OCI-LY1 (cell line): ENCODE measurements at regions not wholly inside any gene's neighbourhood (a gene's known extent, or its start where the extent isn't known, plus 50 kb on each side); places are given as distances from the start of the nearest gene placed in this dataset.

Experiments
- H2AFZ ChIP-seq: fragments of 200-600 bp; sonication (generic), shearing (Covaris generic); 2 replicates; pipeline ENCODE4 v1.6.0; 2014; ENCODE audit warnings: antibody characterized with exemption, mild to moderate bottlenecking, low read length
- H3F3A ChIP-seq: fragments of 200-600 bp; sonication (generic), shearing (Covaris generic); 2 replicates; pipeline ENCODE4 v1.6.0; 2014; ENCODE audit warnings: mild to moderate bottlenecking, antibody characterized with exemption, low read length, moderate library complexity; ENCODE audit not compliant: insufficient read depth
- H3K27ac ChIP-seq: fragments of 200-600 bp; sonication (generic); 2 replicates; pipeline ENCODE4 v1.5.1; 2014; ENCODE audit warnings: low read length, mixed run types, mild to moderate bottlenecking, low read depth; ENCODE audit not compliant: poor library complexity, severe bottlenecking
- H3K27me3 ChIP-seq: fragments of 200-600 bp; sonication (generic); 2 replicates; pipeline ENCODE4 v1.6.0; 2014; ENCODE audit warnings: antibody characterized with exemption, mild to moderate bottlenecking, low read length, moderate library complexity; ENCODE audit not compliant: insufficient read depth
- H3K36me3 ChIP-seq: fragments of 200-600 bp; sonication (generic); 2 replicates; pipeline ENCODE4 v1.6.1; 2014; ENCODE audit warnings: mild to moderate bottlenecking, antibody characterized with exemption, low read length, moderate library complexity, mixed read lengths; ENCODE audit not compliant: insufficient read depth
- H3K4me1 ChIP-seq: fragments of 200-600 bp; sonication (generic); 2 replicates; pipeline ENCODE4 v1.5.1; 2014; ENCODE audit warnings: mild to moderate bottlenecking, low read length, moderate library complexity; ENCODE audit not compliant: insufficient read depth, severe bottlenecking
- H3K4me2 ChIP-seq: fragments of 200-600 bp; sonication (generic), shearing (Covaris generic); 2 replicates; pipeline ENCODE4 v1.6.1; 2014; ENCODE audit warnings: low read length
- H3K4me3 ChIP-seq: fragments of 200-600 bp; sonication (generic); 2 replicates; pipeline ENCODE4 v1.5.1; 2014; ENCODE audit warnings: low read length, low read depth, mild to moderate bottlenecking, mixed read lengths; ENCODE audit not compliant: poor library complexity, severe bottlenecking
- H3K79me2 ChIP-seq: fragments of 200-600 bp; shearing (Covaris generic); 2 replicates; pipeline ENCODE4 v1.6.1; 2016; ENCODE audit warnings: mixed run types, low read length, mixed read lengths; ENCODE audit not compliant: insufficient read depth
- H3K9ac ChIP-seq: fragments of 200-600 bp; sonication (generic), shearing (Covaris generic); 2 replicates; pipeline ENCODE4 v1.6.1; 2014; ENCODE audit warnings: mild to moderate bottlenecking, low read length, mixed read lengths
- H3K9me2 ChIP-seq: fragments of 200-600 bp; sonication (generic), shearing (Covaris generic); 2 replicates; pipeline ENCODE4 v1.6.1; 2014; ENCODE audit warnings: low read depth, mild to moderate bottlenecking, low read length, mixed read lengths
- H3K9me3 ChIP-seq: fragments of 200-600 bp; shearing (Covaris generic); 2 replicates; pipeline ENCODE4 v1.6.1; 2014; ENCODE audit warnings: low read length, mixed read lengths
- H4K20me1 ChIP-seq: fragments of 200-600 bp; sonication (generic), shearing (Covaris generic); 2 replicates; pipeline ENCODE4 v1.6.0; 2016; ENCODE audit warnings: mild to moderate bottlenecking, low read length; ENCODE audit not compliant: insufficient read depth
- CTCF ChIP-seq: fragments of 200-600 bp; sonication (generic), shearing (Covaris generic); IDR thresholded peaks from 2 replicates; pipeline ENCODE4 v1.5.1; 2017; ENCODE audit warnings: mild to moderate bottlenecking, antibody characterized with exemption, low read length, moderate library complexity, mixed read lengths
- EZH2 ChIP-seq: fragments of 200-600 bp; sonication (generic), shearing (Covaris generic); IDR thresholded peaks from 2 replicates; pipeline ENCODE4 v1.8.0; 2017; ENCODE audit warnings: borderline replicate concordance, mixed run types, mild to moderate bottlenecking, antibody characterized with exemption, low read length, moderate library complexity, mixed read lengths

- Histone ChIP-seq H3K36me3 (no peaks in the 10 kb centered on the region), H2AFZ (no peak overlapping the region), H3K27ac (no peak overlapping the region), H3K79me2 (no peaks in the 10 kb centered on the region), H3K4me3 (no peak overlapping the region), H3K9me3 (no peaks in the 10 kb centered on the region), H3F3A (no peaks in the 10 kb centered on the region), H3K9ac (no peak overlapping the region), H3K27me3 (no peaks in the 10 kb centered on the region; the same call in 1 of the 2 replicates), H3K4me1 (no peaks in the 10 kb centered on the region), H3K9me2 (no peaks in the 10 kb centered on the region), H4K20me1 (no peaks in the 10 kb centered on the region), H3K4me2 (no peak overlapping the region)
- no peak for TF ChIP-seq CTCF
- no peak for TF ChIP-seq EZH2
Observed at GRCh38 chr3:193991666-193992424, 144.1 kb upstream of the HES1 start.

GRCh38 chr3:193992425-193993037, 143.4 kb upstream of the HES1 start:
- Histone ChIP-seq H2AFZ (no peak overlapping the region), H3K4me1 (no peaks in the 10 kb centered on the region), H4K20me1 (no peaks in the 10 kb centered on the region), H3K9ac (no peak overlapping the region), H3K9me2 (no peaks in the 10 kb centered on the region), H3K9me3 (no peaks in the 10 kb centered on the region), H3F3A (no peaks in the 10 kb centered on the region), H3K4me3 (no peak overlapping the region), H3K4me2 (no peak overlapping the region), H3K36me3 (no peaks in the 10 kb centered on the region), H3K27ac (no peak overlapping the region), H3K27me3 (no peaks in the 10 kb centered on the region; the same call in 1 of the 2 replicates), H3K79me2 (no peaks in the 10 kb centered on the region)
- TF ChIP-seq EZH2 (no peak), CTCF (no peak)

- Histone ChIP-seq H3K79me2 (no peaks in the 10 kb centered on the region), H3K9me3 (no peaks in the 10 kb centered on the region), H3K4me2 (no peak overlapping the region), H3K4me1 (no peaks in the 10 kb centered on the region), H3K27ac (no peak overlapping the region), H4K20me1 (no peaks in the 10 kb centered on the region), H3K9ac (no peak overlapping the region), H3K9me2 (no peaks in the 10 kb centered on the region), H3K27me3 (peaks cover 6% of the 10 kb centered on the region; the same call in 1 of the 2 replicates), H3K4me3 (no peak overlapping the region), H2AFZ (no peak overlapping the region), H3F3A (no peaks in the 10 kb centered on the region), H3K36me3 (no peaks in the 10 kb centered on the region)
- TF ChIP-seq CTCF (no peak), EZH2 (no peak)
Observed at GRCh38 chr3:193996221-193996620, 139.7 kb upstream of the HES1 start.
